Stimulated activated CD8-positive, alpha-beta memory T cell treated with anti-CD3 and anti-CD28 coated beads, Interleukin-7, amount 100 ng/mL, for 48 hours (primary cell): ENCODE measurements at regions not wholly inside any gene's neighbourhood (a gene's known extent, or its start where the extent isn't known, plus 50 kb on each side); places are given as distances from the start of the nearest gene placed in this dataset.
"Not testable (repeated sequence)": the region's sequence is repeated elsewhere in the genome, so short reads cannot be mapped to it uniquely, and the experiment has no call there.

Experiments used
- DNase-seq, 2 donors: peaks; one replicate each; pipeline ENCODE4 v3.0.0-alpha.2; 2020; ENCODE audit warnings: low read depth in 1 of 2; ENCODE audit errors: extremely low read depth in 1 of 2

- no peak for DNase-seq
Measured at GRCh38 chr11:104781037-104781436, 117.2 kb downstream of the CASP12 start.

GRCh38 chr11:104776501-104777170, 121.6 kb downstream of the CASP12 start:
- DNase-seq: no peak

GRCh38 chr11:104774578-104774977, 123.7 kb downstream of the CASP12 start:
- no peak for DNase-seq

GRCh38 chr11:104772806-104773241, 125.4 kb downstream of the CASP12 start:
- no peak for DNase-seq

GRCh38 chr11:104771763-104772162, 126.5 kb downstream of the CASP12 start:
- DNase-seq: no peak

GRCh38 chr11:104771046-104771445, 127.2 kb downstream of the CASP12 start:
- DNase-seq: not testable (repeated sequence)

GRCh38 chr11:104765401-104766095, 132.7 kb downstream of the CASP12 start:
- DNase-seq: no peak

- DNase-seq: no peak
Measured at GRCh38 chr11:104764710-104765045, 133.6 kb downstream of the CASP12 start.

- DNase-seq: no peak
Measured at GRCh38 chr11:104763930-104764709, 134.1 kb downstream of the CASP12 start.

- DNase-seq: no peak
Measured at GRCh38 chr11:104761511-104761910, 136.7 kb downstream of the CASP12 start.

GRCh38 chr11:104759464-104759863, 138.8 kb downstream of the CASP12 start:
- no peak for DNase-seq

- DNase-seq: no peak
Measured at GRCh38 chr11:104738918-104739317, 159.3 kb downstream of the CASP12 start.

GRCh38 chr11:104738208-104738607, 160.1 kb downstream of the CASP12 start:
- no peak for DNase-seq

- no peak for DNase-seq
Measured at GRCh38 chr11:104736502-104736901, 161.8 kb downstream of the CASP12 start.

GRCh38 chr11:104734998-104735397, 163.3 kb downstream of the CASP12 start:
- no peak for DNase-seq

GRCh38 chr11:104731890-104732289, 166.4 kb downstream of the CASP12 start:
- DNase-seq: no peak

- DNase-seq: no peak
Measured at GRCh38 chr11:104728927-104729326, 169.3 kb downstream of the CASP12 start.

- DNase-seq: no peak
Measured at GRCh38 chr11:104727768-104728167, 170.5 kb downstream of the CASP12 start.

GRCh38 chr11:104727095-104727494, 171.2 kb downstream of the CASP12 start:
- no peak for DNase-seq

- no peak for DNase-seq
Measured at GRCh38 chr11:104725796-104726408, 172.4 kb downstream of the CASP12 start.

- no peak for DNase-seq
Measured at GRCh38 chr11:104713401-104713800, 184.9 kb downstream of the CASP12 start.
